Fibroblast of gingiva (primary cell): ENCODE measurements at regions not wholly inside any gene's neighbourhood (a gene's known extent, or its start where the extent isn't known, plus 50 kb on each side); places are given as distances from the start of the nearest gene placed in this dataset.
"Not testable (repeated sequence)": the region's sequence is repeated elsewhere in the genome, so short reads cannot be mapped to it uniquely, and the experiment has no call there.

ENCODE experiments used
- DNase-seq: peaks from one replicate; pipeline ENCODE4 v3.0.0-alpha.2; 2011; ENCODE audit warnings: low read depth

GRCh38 chr3:191148131-191148530 lies 50.9 kb upstream of the OSTN start:
- no peak for DNase-seq

DNA sequence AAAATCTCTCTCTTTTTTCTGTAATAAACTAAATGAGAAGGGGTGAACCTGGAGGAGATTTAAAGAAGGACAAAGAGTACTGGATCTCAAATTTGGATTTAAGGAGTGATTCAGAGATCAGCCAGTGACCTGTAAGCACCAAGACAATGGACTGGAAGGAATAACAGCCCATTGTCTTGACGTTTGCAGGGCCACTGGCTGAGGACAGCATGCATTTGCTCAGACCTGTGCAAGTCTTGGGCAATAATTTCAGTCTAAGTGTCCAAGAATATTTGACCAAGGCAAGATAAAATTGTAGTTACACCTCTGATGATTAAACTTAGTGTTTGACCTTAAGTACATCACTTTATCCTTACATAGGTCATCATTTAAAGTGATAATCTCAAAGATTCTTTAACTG lies 55.8 kb upstream of the OSTN start:
- no peak for DNase-seq

- peak; percentile 71 for DNase-seq
Observed at GRCh38 chr3:191141728-191142127, 57.3 kb upstream of the OSTN start.

DNA sequence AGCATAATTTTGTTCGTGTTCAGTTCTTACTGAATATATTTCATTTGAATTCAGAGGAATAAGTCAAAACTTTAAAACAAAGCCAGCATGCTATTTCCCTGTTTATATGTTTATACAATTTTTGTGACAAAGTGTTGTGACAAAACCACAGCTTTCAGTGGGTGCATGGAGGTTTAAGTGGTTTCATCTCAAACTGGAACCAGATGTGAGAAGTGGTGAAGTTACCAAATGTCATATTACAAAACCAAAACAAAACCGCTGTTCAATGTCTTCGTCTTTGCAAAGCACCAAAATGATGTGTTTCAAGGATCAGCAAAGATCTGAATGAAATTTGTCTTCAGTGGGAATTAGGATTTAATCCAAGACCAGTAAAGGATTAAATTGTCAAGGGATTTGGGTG lies 59.3 kb upstream of the OSTN start:
- peak; percentile 64 for DNase-seq

DNA sequence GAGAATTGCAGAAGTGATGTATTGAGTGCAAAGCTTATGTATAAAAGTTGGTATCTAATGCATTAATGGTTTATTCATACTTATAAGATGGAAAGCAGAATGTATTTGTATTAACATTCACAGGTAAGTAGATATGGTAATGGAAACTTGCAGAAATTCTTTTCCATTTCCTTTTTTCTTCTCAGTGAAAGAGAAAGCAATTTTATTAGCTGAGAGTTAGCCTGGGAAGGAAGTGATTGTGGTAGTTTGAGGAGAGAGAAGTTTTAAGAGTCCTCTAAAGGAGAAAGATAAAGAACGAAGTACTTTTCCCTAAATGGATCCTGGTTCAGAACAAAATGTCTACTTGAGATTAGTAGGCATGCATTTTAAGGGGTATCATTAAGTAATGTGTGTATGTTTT lies 60.1 kb upstream of the OSTN start:
- no peak for DNase-seq

DNA sequence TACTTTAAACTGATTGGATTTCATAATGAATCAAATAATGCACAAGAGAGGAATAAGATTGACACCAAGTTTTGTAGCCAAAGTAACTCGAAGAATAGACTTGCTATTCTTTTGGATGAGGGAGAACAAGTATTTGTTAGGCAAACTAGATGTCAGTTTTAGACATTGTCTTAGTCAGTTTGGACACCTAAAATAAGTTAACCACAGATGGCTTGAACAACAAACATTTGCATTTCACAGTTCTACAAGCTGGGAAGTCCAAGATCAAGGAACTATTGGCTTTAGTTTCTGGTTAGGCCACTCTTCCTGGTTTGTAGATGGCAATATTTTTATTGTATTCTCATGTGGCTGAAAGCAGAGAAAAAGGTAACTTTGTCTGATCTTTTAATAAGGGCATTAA lies 61.3 kb upstream of the OSTN start:
- DNase-seq, result no peak

DNA sequence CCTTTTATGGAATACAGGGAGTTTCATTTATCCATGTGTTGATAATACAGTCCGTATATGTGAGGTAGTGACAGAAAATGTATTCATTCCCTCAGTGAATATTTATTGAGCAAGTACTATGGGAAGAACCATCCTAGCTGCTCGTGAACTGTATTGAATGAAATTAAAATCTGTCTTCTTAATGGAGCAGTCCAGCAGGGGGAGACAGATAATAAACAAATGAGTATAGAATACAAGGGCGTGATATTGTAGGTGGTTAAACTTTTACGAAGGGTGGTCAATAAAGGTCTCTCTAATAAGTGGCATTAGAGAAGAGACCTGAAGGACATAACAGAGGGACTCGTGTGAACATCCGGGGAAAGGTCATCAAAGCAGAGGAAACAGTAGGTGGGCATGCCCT lies 62.7 kb upstream of the OSTN start:
- DNase-seq, result peak; percentile 6

DNA sequence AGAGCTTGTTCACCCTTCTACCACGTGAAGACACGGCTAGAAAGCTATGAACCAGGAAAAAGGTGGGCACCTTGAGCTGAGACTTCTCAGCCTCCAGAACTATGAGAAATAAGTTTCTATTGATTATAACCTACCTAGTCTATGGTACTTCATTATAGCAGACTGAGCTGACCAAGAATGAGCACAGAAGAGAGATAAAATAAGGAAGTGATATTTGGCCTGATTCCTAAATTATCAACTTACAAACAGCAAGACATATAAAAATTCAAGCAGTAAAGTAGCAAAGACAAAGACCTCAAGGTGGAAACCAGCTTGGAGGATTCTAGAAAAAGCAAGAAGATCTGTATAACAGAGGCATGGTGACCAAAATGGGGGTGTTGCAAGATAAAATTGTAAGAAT lies 63.9 kb upstream of the OSTN start:
- DNase-seq, result no peak

GRCh38 chr3:191133359-191133758 lies 65.7 kb upstream of the OSTN start:
- DNase-seq, result no peak

DNA sequence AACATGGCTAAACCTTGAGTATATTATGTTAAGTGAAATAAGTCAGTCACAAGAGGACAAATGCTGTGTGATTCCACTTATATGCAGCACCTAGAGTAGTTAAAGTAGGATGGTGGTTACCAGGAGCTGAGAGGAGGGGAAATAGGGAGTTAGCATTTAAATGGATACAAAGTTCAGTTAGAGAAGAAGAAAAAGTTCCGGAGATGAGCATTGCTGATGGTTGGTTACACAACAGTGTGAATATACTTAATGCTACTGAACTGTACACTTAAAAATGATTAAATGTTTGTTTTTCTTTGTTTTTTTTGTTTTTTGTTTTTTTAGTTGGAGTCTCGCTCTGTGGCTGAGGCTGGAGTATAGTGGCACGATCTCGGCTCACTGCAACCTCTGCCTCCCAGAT lies 67.7 kb upstream of the OSTN start:
- DNase-seq, result no peak

DNA sequence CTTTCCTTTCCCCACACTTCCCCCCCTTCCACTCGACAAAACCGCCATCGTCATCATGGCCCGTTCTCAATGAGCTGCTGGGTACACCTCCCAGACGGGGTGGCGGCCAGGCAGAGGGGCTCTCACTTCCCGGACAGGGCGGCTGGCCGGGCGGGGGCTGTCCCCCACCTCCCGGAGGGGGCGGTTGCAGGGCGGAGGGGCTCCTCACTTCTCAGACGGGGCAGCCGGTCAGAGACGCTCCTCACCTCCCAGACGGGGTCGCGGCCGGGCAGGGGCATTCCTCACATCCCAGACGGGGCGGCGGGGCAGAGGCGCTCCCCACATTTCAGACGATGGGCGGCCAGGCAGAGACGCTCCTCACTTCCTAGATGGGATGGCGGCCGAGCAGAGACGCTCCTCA lies 74.2 kb upstream of the OSTN start:
- not testable (repeated sequence) for DNase-seq

GRCh38 chr3:191123946-191124345 lies 75.1 kb upstream of the OSTN start:
- no peak for DNase-seq

DNA sequence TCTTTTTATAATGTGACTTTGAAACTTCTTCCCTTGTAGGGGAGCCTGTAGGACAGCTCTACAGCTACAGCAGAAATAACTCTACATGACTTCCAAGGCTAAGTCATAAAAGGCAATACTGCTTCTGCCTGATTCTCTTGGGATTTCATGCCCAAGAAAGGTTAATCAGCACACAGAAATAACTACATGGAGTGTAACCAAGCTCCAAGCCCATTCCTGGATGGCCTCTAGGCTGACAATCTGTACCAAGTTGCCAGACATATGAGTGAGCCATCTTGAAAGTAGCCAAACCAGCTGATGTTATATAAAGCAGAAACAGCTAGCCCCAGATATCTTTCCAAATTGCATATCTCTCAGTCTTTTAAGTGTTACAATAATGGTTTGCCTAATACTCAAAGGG lies 75.8 kb upstream of the OSTN start:
- DNase-seq, result no peak

DNA sequence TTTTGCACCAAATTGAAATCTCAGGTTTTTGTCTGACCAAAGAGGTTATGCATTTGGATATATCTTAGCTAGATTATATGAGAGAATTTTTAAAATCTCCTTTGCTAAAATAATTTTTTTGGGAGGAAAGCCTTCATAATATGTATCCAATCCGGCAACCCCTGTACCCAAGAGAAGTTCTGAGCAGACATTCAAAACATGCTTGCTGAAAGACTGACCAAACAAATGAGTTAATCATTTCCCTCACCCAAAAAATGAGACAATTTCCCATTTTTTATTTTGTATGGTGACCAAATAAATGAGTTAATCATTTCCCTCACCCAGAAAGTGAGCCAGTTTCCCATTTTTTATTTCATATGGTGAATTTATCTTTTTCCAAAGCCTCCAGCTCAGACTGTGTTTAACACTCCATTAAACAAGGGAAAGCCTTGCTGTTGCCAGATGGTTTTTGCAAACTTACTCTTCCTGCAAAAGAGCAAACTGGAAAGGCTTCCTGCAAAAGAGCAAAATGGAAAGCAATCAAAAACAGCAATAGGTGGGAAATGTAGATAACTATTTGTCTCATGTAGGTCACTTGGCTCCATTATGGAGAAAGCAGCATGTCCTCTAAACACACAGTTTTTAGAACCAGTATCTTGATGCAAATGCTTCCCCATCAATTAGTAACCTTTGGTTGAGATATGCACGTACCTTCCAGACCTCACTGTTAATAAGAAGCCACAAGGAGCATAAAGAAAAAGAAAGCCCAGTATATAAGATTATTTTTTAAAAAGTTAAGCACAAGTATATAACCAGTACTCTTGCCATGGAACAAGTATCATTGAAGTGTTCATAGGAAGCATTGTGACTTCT lies 78.4 kb upstream of the OSTN start:
- DNase-seq, result no peak

- no peak for DNase-seq
Observed at GRCh38 chr3:191119415-191120295, 79.4 kb upstream of the OSTN start.

GRCh38 chr3:191111722-191112121 lies 87.3 kb upstream of the OSTN start:
- no peak for DNase-seq

DNA sequence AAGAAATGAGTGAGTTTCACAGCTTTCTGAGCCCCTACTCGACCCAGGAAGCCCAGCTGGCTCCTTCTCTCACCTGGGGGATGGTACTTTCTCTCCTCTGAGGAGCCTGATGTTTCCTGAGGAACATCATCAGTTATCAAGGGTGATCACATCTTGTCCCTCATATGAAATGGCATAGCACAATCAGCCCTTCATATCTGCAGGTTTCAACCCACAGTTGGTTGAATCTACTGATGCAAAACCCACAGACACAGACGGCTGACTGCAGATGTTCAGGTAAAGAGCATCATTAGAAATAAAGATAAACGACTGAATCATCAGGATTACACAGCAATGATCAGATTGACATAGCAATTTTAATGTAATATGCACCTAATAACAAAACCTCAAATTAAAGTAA lies 93.6 kb upstream of the OSTN start:
- no peak for DNase-seq

GRCh38 chr3:191100516-191100915 lies 98.5 kb upstream of the OSTN start:
- DNase-seq, result no peak

GRCh38 chr3:191094057-191094845 lies 104.8 kb upstream of the OSTN start:
- peak; percentile 84 for DNase-seq

DNA sequence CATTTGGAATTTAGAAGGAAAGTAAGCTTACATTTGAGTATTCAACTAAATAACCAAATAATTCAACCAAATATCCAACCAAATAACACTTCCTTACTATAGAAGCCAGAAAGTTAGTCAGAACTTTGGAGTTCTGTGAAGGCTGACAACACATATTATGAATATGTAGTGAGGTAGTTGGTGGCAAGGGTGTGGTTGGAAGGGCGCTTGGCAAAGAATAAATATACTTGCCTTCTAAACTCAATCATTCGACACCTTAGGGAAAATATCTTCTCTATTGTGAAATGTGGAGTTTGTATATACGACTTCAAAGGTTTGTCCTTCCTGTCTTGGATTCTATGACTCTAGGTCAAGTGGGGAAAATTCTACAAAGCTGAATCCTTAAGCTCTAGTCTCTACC lies 111.7 kb upstream of the OSTN start:
- DNase-seq, result no peak

DNA sequence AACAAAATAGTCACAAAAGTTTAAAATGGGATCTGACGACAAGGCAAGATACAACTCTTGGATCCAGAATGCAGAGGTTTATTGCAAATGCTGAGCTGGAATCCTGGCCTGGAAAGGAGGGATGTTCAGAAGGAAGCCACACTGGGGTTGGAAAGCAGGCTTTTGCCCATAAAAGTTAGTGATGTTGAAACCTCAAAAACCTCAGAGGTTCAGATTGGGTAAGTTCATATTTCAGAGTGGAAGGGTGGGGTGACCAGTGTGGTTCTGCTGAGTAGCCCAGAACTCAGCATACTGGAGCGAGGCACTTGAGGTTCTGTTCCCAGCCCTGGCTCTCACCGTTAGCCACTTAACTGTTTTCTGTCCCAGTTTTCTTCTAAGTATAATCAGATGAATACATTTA lies 114.0 kb upstream of the OSTN start:
- DNase-seq, result peak; percentile 66

- DNase-seq, result not testable (repeated sequence)
Observed at GRCh38 chr3:191078913-191079312, 120.1 kb upstream of the OSTN start.
